ENCODE measurements at regions not wholly inside any gene's neighbourhood (a gene's known extent, or its start where the extent isn't known, plus 50 kb on each side); places are given as distances from the start of the nearest gene placed in this dataset.

DNA sequence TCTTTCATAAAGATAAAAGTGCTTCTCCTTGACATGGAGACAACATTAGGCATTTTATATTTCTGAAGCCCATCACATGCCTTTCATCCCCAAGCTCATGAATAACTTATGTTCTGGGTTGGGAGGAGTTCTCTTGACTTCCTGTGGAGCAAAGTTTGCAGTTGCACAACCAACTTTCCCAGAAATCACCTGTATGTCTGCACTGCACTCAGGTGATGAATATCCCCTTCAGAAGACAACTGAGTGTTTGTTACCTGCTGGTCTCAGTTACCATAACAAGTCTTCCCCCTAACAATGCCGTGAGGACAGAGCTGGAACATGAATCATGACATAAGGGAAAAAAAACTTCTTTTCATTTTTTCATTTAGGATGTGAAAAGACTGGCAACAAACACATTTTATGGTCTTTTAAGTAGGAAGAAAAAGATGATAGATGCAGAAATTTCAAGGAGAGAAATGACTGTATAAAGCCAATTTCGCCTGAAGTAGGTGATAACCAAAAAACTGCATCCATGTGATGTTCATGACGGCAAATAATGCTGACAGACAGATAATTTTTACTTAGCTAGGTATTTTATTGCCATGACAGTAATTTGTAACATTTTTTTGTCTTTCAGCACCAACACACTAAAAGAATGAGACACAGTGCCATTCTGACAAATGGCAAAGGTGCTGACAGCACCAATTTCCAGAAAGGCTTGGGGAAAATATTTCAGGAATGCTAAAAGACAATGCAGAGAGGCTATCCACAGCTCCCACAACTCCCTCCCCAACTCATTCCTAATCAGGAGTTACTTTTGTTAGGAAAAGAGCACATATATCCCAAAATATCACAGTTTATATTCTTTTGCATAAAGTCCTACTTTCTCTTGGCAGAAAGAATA, 656.3 kb downstream of the PRELID2 start:
- DNase-seq (ENCODE audit: low spot score) = no peak
- Mint-ChIP-seq H3K4me3 (ENCODE audit: unreplicated experiment) (no peak overlapping the region), H3K36me3 (ENCODE audit: low read depth, unreplicated experiment) (no peaks in the 10 kb centered on the region), H3K9me3 (ENCODE audit: unreplicated experiment) (no peaks in the 10 kb centered on the region), H3K27me3 (ENCODE audit: unreplicated experiment) (peaks cover 2% of the 10 kb centered on the region), H3K27ac (ENCODE audit: unreplicated experiment) (peak overlapping the region; percentile 74), H3K4me1 (ENCODE audit: unreplicated experiment) (peaks cover 16% of the 10 kb centered on the region)
- no peak for TF ChIP-seq CTCF (IDR thresholded peaks at IDR 0.05; ENCODE audit: unreplicated experiment)

GRCh38 chr5:145176041-145176440, 659.1 kb downstream of the PRELID2 start:
- Mint-ChIP-seq H3K27me3 (ENCODE audit: unreplicated experiment) (peaks cover 2% of the 10 kb centered on the region), H3K4me1 (ENCODE audit: unreplicated experiment) (peaks cover 16% of the 10 kb centered on the region), H3K27ac (ENCODE audit: unreplicated experiment) (no peak overlapping the region), H3K4me3 (ENCODE audit: unreplicated experiment) (no peak overlapping the region), H3K36me3 (ENCODE audit: low read depth, unreplicated experiment) (no peaks in the 10 kb centered on the region), H3K9me3 (ENCODE audit: unreplicated experiment) (no peaks in the 10 kb centered on the region)
- no peak for TF ChIP-seq CTCF (IDR thresholded peaks at IDR 0.05; ENCODE audit: unreplicated experiment)
- DNase-seq (ENCODE audit: low spot score) = no peak

DNA sequence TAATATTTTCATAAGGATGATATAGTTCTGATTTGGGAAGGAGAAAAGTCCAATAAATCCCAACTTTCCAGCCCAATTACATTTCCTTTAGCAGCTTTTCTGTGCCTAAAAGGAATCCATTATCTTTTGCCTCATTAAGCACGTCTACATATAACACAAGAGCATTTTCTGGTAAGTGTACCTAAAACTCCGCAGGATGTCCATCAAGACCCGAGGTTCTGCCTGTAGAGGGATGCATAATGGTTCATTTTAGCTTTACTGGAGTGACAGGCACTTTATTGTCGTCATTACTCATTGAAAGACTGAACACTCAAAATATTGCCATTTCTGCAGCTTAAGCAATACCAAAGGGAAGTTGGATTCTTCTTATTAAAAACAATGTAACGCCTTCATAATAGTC, 669.0 kb downstream of the PRELID2 start:
- H3K4me1 Mint-ChIP-seq (ENCODE audit: unreplicated experiment) = peaks cover 5% of the 10 kb centered on the region
- H3K9me3 Mint-ChIP-seq (ENCODE audit: unreplicated experiment) = no peaks in the 10 kb centered on the region
- DNase-seq (ENCODE audit: low spot score) = no peak
- H3K27me3 Mint-ChIP-seq (ENCODE audit: unreplicated experiment) = peaks cover 1% of the 10 kb centered on the region
- no peak overlapping the region for H3K27ac Mint-ChIP-seq (ENCODE audit: unreplicated experiment)
- H3K36me3 Mint-ChIP-seq (ENCODE audit: low read depth, unreplicated experiment) = no peaks in the 10 kb centered on the region
- no peak for TF ChIP-seq CTCF (IDR thresholded peaks at IDR 0.05; ENCODE audit: unreplicated experiment)
- no peak overlapping the region for H3K4me3 Mint-ChIP-seq (ENCODE audit: unreplicated experiment)

DNA sequence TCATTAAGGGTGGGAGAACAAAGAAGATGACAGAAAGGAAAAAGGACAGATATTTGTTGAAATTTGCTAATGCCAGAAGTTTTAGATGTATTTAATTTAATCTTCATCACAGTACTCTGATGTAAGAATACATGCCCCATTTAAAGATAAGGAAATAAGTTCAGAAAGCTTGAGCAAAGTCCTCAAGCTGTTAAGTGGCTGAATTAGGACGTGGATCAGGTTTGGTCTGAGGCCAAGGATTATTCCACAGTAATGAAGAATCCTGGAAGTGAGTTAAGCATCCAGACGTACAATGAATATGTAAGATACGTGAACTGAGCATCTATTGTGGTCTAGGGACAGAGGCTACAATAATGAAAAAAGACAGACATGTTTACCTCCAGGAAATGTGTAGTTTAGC, 671.3 kb downstream of the PRELID2 start:
- H3K9me3 Mint-ChIP-seq (ENCODE audit: unreplicated experiment) = no peaks in the 10 kb centered on the region
- no peak for TF ChIP-seq CTCF (IDR thresholded peaks at IDR 0.05; ENCODE audit: unreplicated experiment)
- no peaks in the 10 kb centered on the region for H3K36me3 Mint-ChIP-seq (ENCODE audit: low read depth, unreplicated experiment)
- peaks cover 23% of the 10 kb centered on the region for H3K4me1 Mint-ChIP-seq (ENCODE audit: unreplicated experiment)
- no peak for DNase-seq (ENCODE audit: low spot score)
- H3K27ac Mint-ChIP-seq (ENCODE audit: unreplicated experiment) = no peak overlapping the region
- no peak overlapping the region for H3K4me3 Mint-ChIP-seq (ENCODE audit: unreplicated experiment)
- H3K27me3 Mint-ChIP-seq (ENCODE audit: unreplicated experiment) = peaks cover 1% of the 10 kb centered on the region

DNA sequence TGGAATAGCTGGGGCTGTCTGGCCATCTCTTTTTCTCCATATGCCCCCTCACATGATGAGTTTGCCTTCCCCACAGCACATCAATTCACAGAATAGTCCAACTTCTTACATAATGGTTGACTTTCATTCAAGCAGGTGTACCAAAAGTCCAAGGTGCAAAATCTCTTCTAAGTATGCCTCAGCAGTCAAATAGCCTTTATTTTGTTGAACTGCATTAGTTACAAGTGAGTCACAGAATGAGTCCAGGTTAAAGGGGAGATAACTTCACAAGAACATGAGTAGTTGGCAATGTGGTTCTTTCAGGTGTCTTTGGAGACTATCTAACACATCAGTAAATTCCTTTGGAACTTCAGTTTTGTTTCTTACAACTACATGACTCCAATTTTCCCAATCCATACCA, 672.5 kb downstream of the PRELID2 start:
- Mint-ChIP-seq H3K36me3 (ENCODE audit: low read depth, unreplicated experiment) (no peaks in the 10 kb centered on the region), H3K4me1 (ENCODE audit: unreplicated experiment) (peaks cover 31% of the 10 kb centered on the region), H3K27ac (ENCODE audit: unreplicated experiment) (no peak overlapping the region), H3K9me3 (ENCODE audit: unreplicated experiment) (no peaks in the 10 kb centered on the region), H3K4me3 (ENCODE audit: unreplicated experiment) (no peak overlapping the region), H3K27me3 (ENCODE audit: unreplicated experiment) (peaks cover 1% of the 10 kb centered on the region)
- DNase-seq (ENCODE audit: low spot score) = no peak
- TF ChIP-seq CTCF (IDR thresholded peaks at IDR 0.05; ENCODE audit: unreplicated experiment) = no peak
